T-helper 2 cell treated with Interferon-gamma antibody and Interleukin-4, amounts not matched to agents 5 μg/mL and 100 μg/mL, for 36 hours (primary cell): ENCODE measurements at regions not wholly inside any gene's neighbourhood (a gene's known extent, or its start where the extent isn't known, plus 50 kb on each side); places are given as distances from the start of the nearest gene placed in this dataset.

Experiments used
- DNase-seq: peaks from one replicate; pipeline ENCODE4 v3.0.0; 2021; ENCODE audit warnings: low spot score
- H3K27ac Mint-ChIP-seq: one replicate; pipeline ENCODE4 v1.8.0; 2021; ENCODE audit warnings: mild to moderate bottlenecking, mixed read lengths
- H3K27me3 Mint-ChIP-seq: one replicate; pipeline ENCODE4 v1.8.0; 2021; ENCODE audit warnings: low read depth, mixed read lengths
- H3K36me3 Mint-ChIP-seq: one replicate; pipeline ENCODE4 v1.8.0; 2021; ENCODE audit warnings: low read depth, mixed read lengths
- H3K4me1 Mint-ChIP-seq: one replicate; pipeline ENCODE4 v1.8.0; 2021; ENCODE audit warnings: low read depth, mixed read lengths
- H3K4me3 Mint-ChIP-seq: one replicate; pipeline ENCODE4 v1.8.0; 2022; ENCODE audit warnings: mild to moderate bottlenecking, moderate library complexity, mixed read lengths
- H3K9me3 Mint-ChIP-seq: one replicate; pipeline ENCODE4 v1.8.0; 2021; ENCODE audit warnings: mixed read lengths

- no peak for DNase-seq
- H3K4me3 Mint-ChIP-seq = no peak overlapping the region
- no peaks in the 10 kb centered on the region for H3K9me3 Mint-ChIP-seq
- no peak overlapping the region for H3K27ac Mint-ChIP-seq
- peaks cover 2% of the 10 kb centered on the region for H3K4me1 Mint-ChIP-seq
- peaks cover 3% of the 10 kb centered on the region for H3K27me3 Mint-ChIP-seq
- no peaks in the 10 kb centered on the region for H3K36me3 Mint-ChIP-seq
These were observed 51.4 kb upstream of the MAP9 start for GRCh38 chr4:155428128-155428527.

GRCh38 chr4:155426953-155427352 lies 50.2 kb upstream of the MAP9 start:
- Mint-ChIP-seq H3K36me3 (no peaks in the 10 kb centered on the region), H3K4me3 (no peak overlapping the region), H3K9me3 (no peaks in the 10 kb centered on the region), H3K27me3 (peaks cover 3% of the 10 kb centered on the region), H3K4me1 (peaks cover 2% of the 10 kb centered on the region), H3K27ac (no peak overlapping the region)
- DNase-seq = no peak
